Adipocyte (in vitro differentiated cells): ENCODE measurements at regions not wholly inside any gene's neighbourhood (a gene's known extent, or its start where the extent isn't known, plus 50 kb on each side); places are given as distances from the start of the nearest gene placed in this dataset.

ENCODE experiments used
- DNase-seq: peaks from one replicate; pipeline ENCODE4 v3.0.0-alpha.2; 2015; ENCODE audit warnings: low read depth
- H3K27me3 ChIP-seq: replicated peaks from 2 replicates; pipeline ENCODE4 v1.7.0; 2013; ENCODE audit warnings: mild to moderate bottlenecking, low read length, moderate library complexity; ENCODE audit not compliant: control insufficient read depth, insufficient read depth
- H3K36me3 ChIP-seq: 2 replicates; pipeline ENCODE4 v1.7.0; 2013; ENCODE audit warnings: low read length, mild to moderate bottlenecking, moderate library complexity; ENCODE audit not compliant: control insufficient read depth, insufficient read depth, severe bottlenecking
- H3K4me1 ChIP-seq: 2 replicates; pipeline ENCODE4 v1.7.0; 2013; ENCODE audit warnings: mild to moderate bottlenecking, low read length, moderate library complexity; ENCODE audit not compliant: control insufficient read depth, insufficient read depth
- H3K4me3 ChIP-seq: 2 replicates; pipeline ENCODE4 v1.7.0; 2013; ENCODE audit warnings: mild to moderate bottlenecking, low read length, moderate library complexity
- H3K9ac ChIP-seq: 2 replicates; pipeline ENCODE4 v1.7.0; 2013; ENCODE audit warnings: mild to moderate bottlenecking, low read length, moderate library complexity
- H3K9me3 ChIP-seq: 2 replicates; pipeline ENCODE4 v1.7.0; 2013; ENCODE audit warnings: mild to moderate bottlenecking, low read length, moderate library complexity; ENCODE audit not compliant: control insufficient read depth

DNA sequence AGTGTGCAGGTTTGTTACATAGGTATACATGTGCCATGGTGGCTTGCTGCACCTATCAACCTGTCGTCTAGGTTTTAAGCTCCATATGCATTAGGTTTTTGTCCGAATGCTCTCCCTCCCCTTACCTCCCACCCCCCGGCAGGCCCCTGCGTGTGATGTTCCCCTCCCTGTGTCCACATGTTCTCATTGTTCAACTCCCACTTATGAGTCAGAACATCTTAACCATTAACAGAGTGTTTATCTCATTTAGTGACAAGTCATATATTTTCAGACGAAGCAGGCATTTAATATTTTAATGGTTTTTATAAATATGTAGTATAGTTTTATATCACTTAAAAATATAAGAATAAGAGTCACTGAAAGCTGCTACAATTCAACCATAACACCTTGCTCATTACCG lies 780.5 kb upstream of the ARGLU1 start:
- Histone ChIP-seq H3K4me1 (peaks cover 10% of the 10 kb centered on the region), H3K27me3 (no peaks in the 10 kb centered on the region), H3K9ac (no peak overlapping the region), H3K4me3 (no peak overlapping the region), H3K9me3 (no peaks in the 10 kb centered on the region), H3K36me3 (no peaks in the 10 kb centered on the region)
- no peak for DNase-seq

DNA sequence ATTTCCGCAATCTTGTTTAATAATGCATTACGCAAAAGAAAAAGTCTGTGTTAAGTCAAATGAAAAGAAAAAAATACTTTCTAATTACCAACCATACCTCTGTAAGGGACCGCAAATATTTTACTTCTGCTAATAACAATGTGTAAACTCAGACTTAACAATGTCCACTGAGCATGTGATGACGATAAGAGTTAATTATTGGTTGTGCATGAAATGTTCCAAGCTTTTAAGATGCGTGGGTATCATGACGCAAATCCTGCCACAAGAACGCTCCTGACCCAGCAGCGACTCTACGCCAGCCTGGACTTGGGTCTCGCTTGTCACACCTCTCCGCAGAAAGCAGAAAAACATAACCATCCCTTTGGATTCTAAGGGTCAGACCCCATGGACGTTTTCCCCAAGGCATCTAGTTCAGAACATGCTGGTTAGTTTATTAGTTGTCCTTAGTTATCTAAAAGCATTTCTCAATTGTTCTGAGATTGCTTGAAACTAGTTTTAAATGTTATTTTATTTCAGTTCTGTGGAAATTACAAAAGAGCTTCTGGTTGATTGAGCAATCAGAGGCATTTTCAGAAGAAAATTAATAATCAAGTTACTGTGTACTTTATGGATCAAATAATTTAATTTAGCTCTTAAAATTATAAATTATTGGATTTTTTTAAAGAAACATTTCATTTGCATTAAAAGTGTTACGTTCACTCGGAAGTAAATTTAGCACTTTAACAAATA lies 779.9 kb upstream of the ARGLU1 start:
- DNase-seq, result peak; percentile 56
- Histone ChIP-seq H3K9me3 (no peaks in the 10 kb centered on the region), H3K9ac (no peak overlapping the region), H3K27me3 (no peaks in the 10 kb centered on the region), H3K4me3 (no peak overlapping the region), H3K36me3 (no peaks in the 10 kb centered on the region), H3K4me1 (peaks cover 10% of the 10 kb centered on the region)

DNA sequence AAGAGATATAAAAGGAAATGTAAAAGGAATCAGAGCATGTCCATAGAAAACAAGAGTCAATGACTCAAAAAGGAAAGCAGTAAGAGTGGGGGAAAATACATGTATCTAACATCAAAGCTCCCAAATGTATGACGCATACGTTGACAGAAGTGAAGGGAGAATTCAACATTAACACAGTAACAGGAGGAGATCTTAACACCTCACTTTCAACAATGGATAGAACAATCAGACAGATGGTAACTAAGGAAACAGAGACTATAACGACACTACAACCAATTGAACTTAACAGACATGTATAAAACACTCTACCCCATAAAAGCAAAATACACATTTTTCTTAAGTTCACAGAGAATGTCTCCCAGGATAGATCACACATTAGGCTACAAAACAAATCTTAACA lies 774.8 kb upstream of the ARGLU1 start:
- H3K4me1 ChIP-seq, result peaks cover 3% of the 10 kb centered on the region
- H3K9me3 ChIP-seq, result no peaks in the 10 kb centered on the region
- no peaks in the 10 kb centered on the region for H3K27me3 ChIP-seq
- DNase-seq, result no peak
- no peak overlapping the region for H3K4me3 ChIP-seq
- H3K9ac ChIP-seq, result no peak overlapping the region
- H3K36me3 ChIP-seq, result no peaks in the 10 kb centered on the region

DNA sequence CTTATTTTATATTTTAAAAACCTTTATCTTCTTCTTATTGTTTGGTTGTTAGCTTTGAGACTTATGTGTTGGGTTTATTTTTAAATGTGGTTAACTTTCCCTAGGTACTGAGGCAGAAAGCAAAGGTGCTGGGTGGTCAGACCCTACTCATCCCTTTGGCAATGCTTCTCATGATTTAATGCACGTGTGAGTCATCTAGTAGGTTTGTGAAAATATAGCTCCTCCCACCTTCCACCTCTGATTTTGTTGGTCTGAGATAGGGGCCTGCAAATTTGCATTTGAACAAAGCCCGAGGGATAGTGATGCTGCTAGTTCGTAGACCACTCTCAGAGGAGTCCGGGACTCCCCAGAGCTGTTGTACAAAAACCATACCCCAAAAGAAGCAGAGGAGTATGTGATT lies 771.3 kb upstream of the ARGLU1 start:
- no peaks in the 10 kb centered on the region for H3K27me3 ChIP-seq
- H3K4me1 ChIP-seq, result no peaks in the 10 kb centered on the region
- DNase-seq, result peak; percentile 11
- H3K9ac ChIP-seq, result no peak overlapping the region
- H3K9me3 ChIP-seq, result no peaks in the 10 kb centered on the region
- H3K4me3 ChIP-seq, result no peak overlapping the region
- H3K36me3 ChIP-seq, result no peaks in the 10 kb centered on the region

DNA sequence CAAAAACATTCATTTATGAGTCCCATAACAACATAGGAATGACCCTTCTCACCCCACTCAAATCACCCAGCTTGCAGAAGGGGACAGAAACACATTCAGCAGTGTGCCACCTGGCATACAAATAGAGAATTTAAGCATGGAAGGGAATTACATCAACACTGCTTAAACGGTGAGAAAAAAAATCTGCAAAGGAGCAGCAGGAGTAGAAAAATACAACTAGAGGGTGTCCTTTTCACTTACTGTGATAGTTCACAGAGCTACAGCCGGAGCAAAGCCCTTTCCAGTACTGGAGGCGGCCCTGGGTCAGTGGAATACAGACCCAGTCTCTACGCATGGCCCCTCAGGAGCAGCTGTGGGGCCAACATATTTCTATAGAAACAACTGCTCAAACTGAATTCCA lies 764.3 kb upstream of the ARGLU1 start:
- Histone ChIP-seq H3K27me3 (no peaks in the 10 kb centered on the region), H3K4me1 (no peaks in the 10 kb centered on the region), H3K9me3 (no peaks in the 10 kb centered on the region), H3K9ac (no peak overlapping the region), H3K4me3 (no peak overlapping the region), H3K36me3 (no peaks in the 10 kb centered on the region)
- no peak for DNase-seq

DNA sequence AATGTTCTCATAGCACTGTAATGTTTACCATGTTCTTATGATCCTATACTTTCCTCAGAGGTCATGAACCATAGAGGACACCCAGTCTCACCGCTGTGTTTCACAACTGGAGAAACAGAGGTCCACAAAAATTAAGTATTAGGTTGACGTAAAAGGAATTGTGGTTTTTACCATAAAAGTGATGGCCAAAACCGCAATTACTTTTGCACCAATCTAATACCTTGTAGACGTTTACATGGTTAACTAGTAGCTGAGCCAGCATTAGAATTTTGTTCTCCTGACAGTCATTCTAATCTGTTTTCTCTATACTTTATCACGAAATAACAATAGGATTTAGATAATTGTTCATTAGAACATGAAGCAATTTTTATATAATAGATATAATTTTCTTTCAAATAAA lies 763.4 kb upstream of the ARGLU1 start:
- Histone ChIP-seq H3K4me3 (no peak overlapping the region), H3K9me3 (no peaks in the 10 kb centered on the region), H3K36me3 (no peaks in the 10 kb centered on the region), H3K9ac (no peak overlapping the region), H3K4me1 (no peaks in the 10 kb centered on the region), H3K27me3 (no peaks in the 10 kb centered on the region)
- DNase-seq, result no peak

DNA sequence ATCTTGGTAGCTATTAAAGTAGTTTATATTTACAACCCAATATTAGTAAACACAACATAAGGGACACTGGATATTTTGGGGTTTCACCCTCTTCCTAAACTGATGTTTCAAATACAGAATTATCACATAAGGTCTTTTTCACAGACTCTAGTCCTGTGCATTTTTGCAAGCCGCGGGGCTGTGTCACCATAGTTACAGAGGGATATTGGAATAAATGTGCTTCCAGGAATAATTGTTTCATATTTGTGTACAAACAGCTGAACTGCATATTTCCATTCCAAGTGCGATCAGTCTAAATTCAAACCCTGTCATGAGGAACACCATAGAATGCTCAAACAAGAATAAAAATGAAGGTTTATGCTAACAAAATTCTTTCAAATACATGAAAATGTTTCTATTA lies 762.5 kb upstream of the ARGLU1 start:
- H3K9ac ChIP-seq, result no peak overlapping the region
- no peak for DNase-seq

DNA sequence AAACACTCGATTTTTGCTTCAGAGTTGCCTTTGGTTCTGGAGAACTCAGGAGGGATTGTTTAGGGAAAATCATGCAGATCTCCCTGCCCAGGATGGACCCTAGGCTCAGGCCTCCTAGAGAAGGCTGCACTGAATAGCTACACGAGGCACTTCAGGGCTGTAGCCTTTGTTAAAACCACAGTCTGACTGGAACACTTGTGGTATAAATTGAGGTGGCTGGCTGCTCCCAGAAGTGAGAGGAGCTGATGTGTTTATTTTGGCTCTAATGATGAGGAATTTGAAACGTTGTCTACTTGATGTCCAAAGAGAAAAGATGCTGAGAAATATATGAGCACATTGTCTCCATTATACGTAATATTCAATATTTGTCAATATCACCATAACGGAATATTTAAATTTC lies 762.1 kb upstream of the ARGLU1 start:
- H3K36me3 ChIP-seq, result no peaks in the 10 kb centered on the region
- H3K9me3 ChIP-seq, result no peaks in the 10 kb centered on the region
- no peaks in the 10 kb centered on the region for H3K27me3 ChIP-seq
- H3K4me1 ChIP-seq, result no peaks in the 10 kb centered on the region
- peak; percentile 3 for DNase-seq
- H3K9ac ChIP-seq, result no peak overlapping the region
- no peak overlapping the region for H3K4me3 ChIP-seq

More for the DNA sequence above, 762.5 kb upstream of the ARGLU1 start:
- Histone ChIP-seq H3K27me3 (no peaks in the 10 kb centered on the region), H3K4me1 (no peaks in the 10 kb centered on the region), H3K9me3 (no peaks in the 10 kb centered on the region), H3K4me3 (no peak overlapping the region), H3K36me3 (no peaks in the 10 kb centered on the region)

DNA sequence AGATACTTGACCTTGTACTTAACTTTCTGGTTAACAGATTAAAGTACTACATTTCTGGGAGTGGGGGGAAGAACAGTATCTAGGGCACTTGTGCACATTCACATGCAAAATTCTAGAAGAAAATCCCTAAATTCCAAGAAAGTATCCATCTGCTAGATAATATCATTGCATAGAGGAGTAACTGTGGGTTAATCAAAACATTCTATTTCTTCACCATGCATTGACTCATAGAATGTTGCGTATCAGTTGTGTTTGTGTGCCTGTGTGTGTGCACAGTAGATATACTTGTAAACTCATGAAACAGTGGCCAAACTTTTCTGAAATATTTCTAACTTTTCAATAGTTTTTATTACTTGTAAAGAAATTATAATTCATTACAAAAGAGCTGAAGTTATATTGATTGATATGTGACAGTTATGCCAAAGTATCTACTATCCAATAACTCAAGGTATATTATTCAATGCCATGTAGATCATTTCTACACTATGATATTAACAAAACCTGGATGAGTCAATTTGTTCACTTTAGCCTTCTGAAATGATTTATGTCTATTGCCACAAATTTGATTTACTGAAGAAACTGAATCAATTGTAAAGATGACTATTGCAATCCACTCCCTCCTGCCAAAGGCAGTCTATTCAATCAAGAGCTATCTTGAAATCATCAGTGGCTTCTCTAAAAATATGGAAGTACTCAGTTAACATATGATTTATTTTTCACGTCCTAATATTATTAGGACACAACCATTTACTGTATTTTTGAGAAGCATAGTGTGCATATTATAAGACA lies 756.7 kb upstream of the ARGLU1 start:
- no peak for DNase-seq
- H3K4me1 ChIP-seq, result no peaks in the 10 kb centered on the region
- no peak overlapping the region for H3K9ac ChIP-seq
- no peaks in the 10 kb centered on the region for H3K27me3 ChIP-seq
- no peaks in the 10 kb centered on the region for H3K9me3 ChIP-seq
- H3K4me3 ChIP-seq, result no peak overlapping the region
- H3K36me3 ChIP-seq, result no peaks in the 10 kb centered on the region

DNA sequence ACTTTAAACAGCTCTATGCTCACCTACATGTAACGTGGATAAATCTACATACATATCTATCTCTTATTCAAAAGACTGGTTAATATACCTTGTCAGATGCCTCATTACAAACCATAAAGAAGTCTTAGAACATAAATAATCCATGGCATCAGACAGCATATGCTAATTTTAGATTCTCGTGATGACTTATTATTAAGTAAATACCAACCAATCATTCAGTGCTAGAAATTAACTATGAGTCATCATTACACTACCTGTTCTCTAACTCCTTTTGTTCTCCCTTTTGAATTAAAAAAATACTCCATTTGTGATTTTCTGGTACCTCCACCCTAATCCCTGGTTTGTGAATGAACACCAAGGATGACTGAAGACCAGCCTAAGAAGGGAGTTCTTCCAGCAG lies 754.3 kb upstream of the ARGLU1 start:
- no peak for DNase-seq
- no peaks in the 10 kb centered on the region for H3K27me3 ChIP-seq

DNA sequence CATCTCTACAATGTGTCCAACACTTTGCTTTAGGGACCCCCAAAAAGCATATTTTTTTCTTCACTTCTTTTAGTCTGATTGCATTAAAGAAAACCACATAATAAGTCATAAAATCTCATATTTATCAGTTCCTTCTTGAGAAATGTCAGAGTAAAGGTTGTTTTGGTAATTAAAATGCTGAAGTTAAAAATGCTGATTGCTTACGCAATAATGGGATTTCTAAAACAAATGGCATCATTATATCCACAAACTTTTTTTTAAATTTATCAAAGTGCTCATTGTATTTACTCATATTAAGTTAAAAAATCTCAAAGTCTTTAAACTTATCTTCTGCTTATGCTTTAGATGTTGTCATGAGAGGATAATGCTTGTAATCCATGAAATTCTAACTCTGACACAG lies 737.2 kb upstream of the ARGLU1 start:
- Histone ChIP-seq H3K4me3 (no peak overlapping the region), H3K27me3 (no peaks in the 10 kb centered on the region), H3K36me3 (no peaks in the 10 kb centered on the region), H3K4me1 (no peaks in the 10 kb centered on the region), H3K9ac (no peak overlapping the region), H3K9me3 (no peaks in the 10 kb centered on the region)
- DNase-seq, result no peak

More for the DNA sequence above, 754.3 kb upstream of the ARGLU1 start:
- H3K4me3 ChIP-seq, result no peak overlapping the region
- H3K9ac ChIP-seq, result no peak overlapping the region
- H3K9me3 ChIP-seq, result no peaks in the 10 kb centered on the region
- no peaks in the 10 kb centered on the region for H3K36me3 ChIP-seq
- H3K4me1 ChIP-seq, result no peaks in the 10 kb centered on the region
